ENCODE measurements at regions not wholly inside any gene's neighbourhood (a gene's known extent, or its start where the extent isn't known, plus 50 kb on each side); places are given as distances from the start of the nearest gene placed in this dataset.

GRCh38 chr4:136784326-136784725 is 748.0 kb downstream of the PCDH18 start:
- no peak overlapping the region for H3K4me3 ChIP-seq
- no peaks in the 10 kb centered on the region for H3K27me3 ChIP-seq (ENCODE audit: low read depth)
- no peak overlapping the region for H3K27ac ChIP-seq
- TF ChIP-seq CTCF (IDR thresholded peaks at IDR 0.05): no peak
- no peaks in the 10 kb centered on the region for H3K4me1 ChIP-seq
- H3K36me3 ChIP-seq: no peaks in the 10 kb centered on the region
- DNase-seq: no peak
- no peaks in the 10 kb centered on the region for H3K9me3 ChIP-seq
- intact Hi-C loops (cut with DNase I): no loop called here
- ATAC-seq: no peak

GRCh38 chr4:136769717-136770116 is 762.6 kb downstream of the PCDH18 start:
- Histone ChIP-seq H3K36me3 (no peaks in the 10 kb centered on the region), H3K4me1 (no peaks in the 10 kb centered on the region), H3K27ac (no peak overlapping the region), H3K27me3 (ENCODE audit: low read depth) (no peaks in the 10 kb centered on the region), H3K9me3 (no peaks in the 10 kb centered on the region), H3K4me3 (no peak overlapping the region)
- no peak for TF ChIP-seq CTCF (IDR thresholded peaks at IDR 0.05)
- intact Hi-C loops (cut with DNase I): no loop called here
- ATAC-seq (no peak), DNase-seq (no peak)

- Histone ChIP-seq H3K27ac (no peak overlapping the region), H3K4me3 (no peak overlapping the region), H3K36me3 (no peaks in the 10 kb centered on the region), H3K27me3 (ENCODE audit: low read depth) (no peaks in the 10 kb centered on the region), H3K4me1 (no peaks in the 10 kb centered on the region), H3K9me3 (no peaks in the 10 kb centered on the region)
- intact Hi-C loops (cut with DNase I): no loop called here
- ATAC-seq (no peak), DNase-seq (no peak)
- no peak for TF ChIP-seq CTCF (IDR thresholded peaks at IDR 0.05)
Measured at GRCh38 chr4:136768925-136769275, 763.4 kb downstream of the PCDH18 start.

GRCh38 chr4:136768213-136768924 is 763.9 kb downstream of the PCDH18 start:
- H3K4me3 ChIP-seq: no peak overlapping the region
- TF ChIP-seq CTCF (IDR thresholded peaks at IDR 0.05): no peak
- intact Hi-C loops (cut with DNase I): no loop called here
- no peaks in the 10 kb centered on the region for H3K36me3 ChIP-seq
- no peaks in the 10 kb centered on the region for H3K9me3 ChIP-seq
- H3K27me3 ChIP-seq (ENCODE audit: low read depth): no peaks in the 10 kb centered on the region
- no peak for ATAC-seq
- no peak for DNase-seq
- no peak overlapping the region for H3K27ac ChIP-seq
- no peaks in the 10 kb centered on the region for H3K4me1 ChIP-seq

GRCh38 chr4:136763919-136764318 is 768.4 kb downstream of the PCDH18 start:
- Histone ChIP-seq H3K27ac (no peak overlapping the region), H3K27me3 (ENCODE audit: low read depth) (no peaks in the 10 kb centered on the region), H3K4me1 (no peaks in the 10 kb centered on the region), H3K4me3 (no peak overlapping the region), H3K9me3 (no peaks in the 10 kb centered on the region), H3K36me3 (no peaks in the 10 kb centered on the region)
- DNase-seq (no peak), ATAC-seq (no peak)
- intact Hi-C loops (cut with DNase I): no loop called here
- no peak for TF ChIP-seq CTCF (IDR thresholded peaks at IDR 0.05)

Data from lower lobe of right lung (tissue), 2 donors.